Stimulated activated naive B cell treated with anti-CD40 and anti-IgM and Interleukin-4, amounts not matched to agents 10 μg/mL and 1 μg/mL and 100 μg/mL, for 72 hours (primary cell): ENCODE measurements at regions not wholly inside any gene's neighbourhood (a gene's known extent, or its start where the extent isn't known, plus 50 kb on each side); places are given as distances from the start of the nearest gene placed in this dataset.
"Not testable (repeated sequence)": the region's sequence is repeated elsewhere in the genome, so short reads cannot be mapped to it uniquely, and the experiment has no call there.

Source experiments
- ATAC-seq, 2 donors: fragments of 150-1000 bp; cut with Tn5 transposase; replicated peaks; 2 replicates each; pipeline ENCODE4 v1.10.0; 2021; ENCODE audit warnings: moderate library complexity in 1 of 2
- DNase-seq: peaks from one replicate; pipeline ENCODE4 v3.0.0; 2021
- H3K27ac Mint-ChIP-seq: one replicate; pipeline ENCODE4 v1.8.0; 2022; ENCODE audit warnings: mild to moderate bottlenecking, mixed read lengths
- H3K27me3 Mint-ChIP-seq, 2 donors: one replicate each; pipeline ENCODE4 v1.8.0; 2022; ENCODE audit warnings: mixed read lengths in 2 of 2
- H3K36me3 Mint-ChIP-seq, 2 donors: one replicate each; pipeline ENCODE4 v1.8.0; 2022; ENCODE audit warnings: mixed read lengths in 2 of 2, mild to moderate bottlenecking in 1 of 2
- H3K4me1 Mint-ChIP-seq, 2 donors: one replicate each; pipeline ENCODE4 v1.8.0; 2022; ENCODE audit warnings: mixed read lengths in 2 of 2, mild to moderate bottlenecking in 1 of 2
- H3K4me3 Mint-ChIP-seq, 2 donors: one replicate each; pipeline ENCODE4 v1.8.0; 2022; ENCODE audit warnings: mild to moderate bottlenecking in 2 of 2, mixed read lengths in 2 of 2, moderate library complexity in 1 of 2
- H3K9me3 Mint-ChIP-seq, 2 donors: one replicate each; pipeline ENCODE4 v1.8.0; 2022; ENCODE audit warnings: mixed read lengths in 2 of 2, mild to moderate bottlenecking in 1 of 2

DNA sequence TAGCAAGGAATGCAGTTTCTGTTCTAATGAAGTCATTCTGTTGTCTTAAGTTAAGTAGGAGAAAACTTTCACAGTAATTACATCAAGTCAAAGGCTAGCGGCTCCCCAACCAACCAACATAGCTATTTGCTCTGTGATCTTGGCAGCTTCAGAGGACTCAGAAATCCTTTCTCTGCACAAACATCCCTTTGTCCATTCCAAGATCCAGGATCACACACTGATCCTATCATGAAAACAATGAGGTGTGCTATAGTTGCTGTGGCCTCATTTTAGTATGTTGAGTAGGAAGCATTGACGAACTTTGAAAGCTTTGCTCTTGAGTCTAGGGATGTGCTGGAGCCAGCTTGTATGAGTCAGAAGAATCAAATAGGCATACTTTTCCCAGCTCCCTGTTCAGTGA lies 218.2 kb upstream of the PRSS58 start:
- peaks cover 17 to 21% of the 10 kb centered on the region in 2 donors for H3K27me3 Mint-ChIP-seq
- no peaks in the 10 kb centered on the region for H3K9me3 Mint-ChIP-seq
- peaks cover 16 to 20% of the 10 kb centered on the region in 2 donors for H3K4me1 Mint-ChIP-seq
- no peak for DNase-seq
- H3K4me3 Mint-ChIP-seq: no peak overlapping the region
- no peak for ATAC-seq
- H3K36me3 Mint-ChIP-seq: no peaks in the 10 kb centered on the region
- H3K27ac Mint-ChIP-seq: no peak overlapping the region

DNA sequence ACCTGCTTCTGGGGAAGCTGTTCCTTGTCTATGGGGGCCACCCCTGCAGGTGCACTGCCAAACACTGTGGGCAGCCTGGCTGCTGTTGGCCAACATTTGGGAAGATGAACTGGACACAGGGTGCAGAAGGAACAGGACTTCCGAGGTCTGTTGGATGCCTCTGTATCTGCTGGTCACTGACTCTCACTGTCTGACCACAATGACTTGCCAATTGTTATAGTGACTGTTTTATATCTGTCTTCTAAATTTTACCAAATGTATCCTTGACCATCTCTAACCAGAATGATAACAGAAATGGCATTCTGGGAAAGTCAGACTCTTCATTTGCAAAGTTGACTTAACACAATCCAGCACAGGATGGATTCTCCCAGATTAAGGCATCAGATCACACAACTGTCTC lies 214.0 kb upstream of the PRSS58 start:
- peaks cover 10 to 14% of the 10 kb centered on the region in 2 donors for H3K4me1 Mint-ChIP-seq
- no peaks in the 10 kb centered on the region for H3K9me3 Mint-ChIP-seq
- no peaks in the 10 kb centered on the region for H3K36me3 Mint-ChIP-seq
- no peak for DNase-seq
- peaks cover 25 to 26% of the 10 kb centered on the region in 2 donors for H3K27me3 Mint-ChIP-seq
- no peak overlapping the region for H3K27ac Mint-ChIP-seq
- ATAC-seq: no peak
- no peak overlapping the region for H3K4me3 Mint-ChIP-seq

DNA sequence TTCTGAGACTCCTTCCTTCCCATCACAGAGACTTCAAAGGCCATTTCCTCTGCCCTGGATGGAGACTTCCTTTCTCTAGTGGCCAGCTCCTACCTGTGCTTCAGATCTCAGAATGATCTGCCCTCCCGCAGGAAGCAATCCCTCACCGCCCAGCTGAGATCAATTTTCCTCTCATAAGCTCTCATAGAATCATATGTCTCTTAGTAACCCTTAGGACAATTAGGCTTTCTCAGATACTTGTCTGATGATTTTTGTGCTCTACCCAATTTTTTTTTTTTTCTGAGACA lies 212.6 kb upstream of the PRSS58 start:
- H3K27me3 Mint-ChIP-seq: peaks cover 29 to 30% of the 10 kb centered on the region in 2 donors
- peaks cover 10 to 14% of the 10 kb centered on the region in 2 donors for H3K4me1 Mint-ChIP-seq
- DNase-seq (no peak), ATAC-seq (no peak)
- H3K27ac Mint-ChIP-seq: no peak overlapping the region
- no peaks in the 10 kb centered on the region for H3K36me3 Mint-ChIP-seq
- no peaks in the 10 kb centered on the region for H3K9me3 Mint-ChIP-seq
- H3K4me3 Mint-ChIP-seq: no peak overlapping the region

DNA sequence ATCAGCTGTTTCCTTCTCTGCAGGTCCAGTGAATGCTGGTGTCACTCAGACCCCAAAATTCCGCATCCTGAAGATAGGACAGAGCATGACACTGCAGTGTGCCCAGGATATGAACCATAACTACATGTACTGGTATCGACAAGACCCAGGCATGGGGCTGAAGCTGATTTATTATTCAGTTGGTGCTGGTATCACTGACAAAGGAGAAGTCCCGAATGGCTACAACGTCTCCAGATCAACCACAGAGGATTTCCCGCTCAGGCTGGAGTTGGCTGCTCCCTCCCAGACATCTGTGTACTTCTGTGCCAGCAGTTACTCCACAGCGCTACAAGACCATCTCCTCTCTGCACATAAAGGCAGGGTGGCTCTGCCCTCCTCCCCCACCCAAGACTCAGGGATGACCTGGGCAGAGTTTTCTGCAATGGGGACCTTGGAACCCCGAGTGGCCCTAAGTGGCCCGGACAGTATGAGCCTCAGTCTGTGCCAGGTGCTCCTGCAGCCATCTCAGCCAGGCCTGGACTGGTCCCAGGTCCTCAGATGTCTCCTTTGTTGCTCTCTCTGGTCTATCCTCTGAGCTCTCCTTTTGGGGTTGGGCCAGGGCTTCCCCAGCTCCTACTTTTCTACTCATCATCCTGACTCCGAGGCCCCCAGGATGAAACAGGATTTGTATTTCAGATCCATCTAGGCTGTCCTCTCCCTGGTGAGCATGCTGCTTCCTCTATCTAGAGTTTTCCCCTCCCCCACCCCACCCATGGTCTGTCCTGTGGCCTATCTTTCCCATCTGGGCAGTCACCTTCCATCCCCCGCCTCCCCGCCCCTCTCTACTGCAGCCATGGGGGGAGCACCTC lies 212.1 kb upstream of the PRSS58 start:
- ATAC-seq (no peak), DNase-seq (no peak)
- Mint-ChIP-seq H3K27me3 (peaks cover 30 to 34% of the 10 kb centered on the region in 2 donors), H3K4me1 (peaks cover 10 to 14% of the 10 kb centered on the region in 2 donors), H3K36me3 (no peaks in the 10 kb centered on the region), H3K4me3 (no peak overlapping the region), H3K27ac (no peak overlapping the region), H3K9me3 (no peaks in the 10 kb centered on the region)

DNA sequence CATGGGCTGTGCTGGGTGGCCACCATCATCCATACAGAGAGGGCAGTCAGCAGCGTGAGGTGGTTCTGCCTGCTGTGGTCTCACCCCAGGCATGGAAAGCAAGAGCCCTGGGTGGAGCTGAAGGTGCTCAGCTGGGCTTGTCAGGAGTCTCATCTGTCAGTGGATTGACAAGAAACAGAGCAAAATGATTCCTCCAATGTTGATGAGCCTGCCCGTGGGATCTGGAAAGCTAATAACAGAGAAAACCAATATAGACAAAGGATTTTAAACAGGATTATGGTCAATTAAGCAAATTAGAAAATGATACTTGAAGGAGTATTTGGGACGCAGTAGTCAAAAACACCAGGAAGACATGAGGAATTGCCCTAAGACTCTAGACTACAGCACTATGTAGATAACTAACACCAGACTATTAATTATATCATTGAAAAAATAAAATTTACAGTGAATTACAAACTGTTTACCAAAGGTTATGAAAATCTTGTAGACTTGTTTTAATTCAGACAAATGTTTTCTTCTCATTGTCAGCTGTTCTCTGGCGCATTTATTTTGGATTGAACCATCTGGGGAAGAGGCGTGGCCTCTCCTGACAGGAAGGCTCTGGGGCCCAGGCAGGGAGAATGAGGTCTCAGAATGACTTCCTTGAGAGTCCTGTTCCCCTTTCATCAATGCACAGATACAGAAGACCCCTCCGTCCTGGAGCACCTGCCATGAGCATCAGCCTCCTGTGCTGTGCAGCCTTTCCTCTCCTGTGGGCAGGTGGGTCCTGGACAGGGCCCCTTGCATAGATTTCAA lies 211.2 kb upstream of the PRSS58 start:
- DNase-seq: no peak
- Mint-ChIP-seq H3K27ac (no peak overlapping the region), H3K9me3 (no peaks in the 10 kb centered on the region), H3K27me3 (peaks cover 30 to 34% of the 10 kb centered on the region in 2 donors), H3K4me3 (no peak overlapping the region), H3K4me1 (peaks cover 10 to 14% of the 10 kb centered on the region in 2 donors), H3K36me3 (no peaks in the 10 kb centered on the region)
- no peak for ATAC-seq

DNA sequence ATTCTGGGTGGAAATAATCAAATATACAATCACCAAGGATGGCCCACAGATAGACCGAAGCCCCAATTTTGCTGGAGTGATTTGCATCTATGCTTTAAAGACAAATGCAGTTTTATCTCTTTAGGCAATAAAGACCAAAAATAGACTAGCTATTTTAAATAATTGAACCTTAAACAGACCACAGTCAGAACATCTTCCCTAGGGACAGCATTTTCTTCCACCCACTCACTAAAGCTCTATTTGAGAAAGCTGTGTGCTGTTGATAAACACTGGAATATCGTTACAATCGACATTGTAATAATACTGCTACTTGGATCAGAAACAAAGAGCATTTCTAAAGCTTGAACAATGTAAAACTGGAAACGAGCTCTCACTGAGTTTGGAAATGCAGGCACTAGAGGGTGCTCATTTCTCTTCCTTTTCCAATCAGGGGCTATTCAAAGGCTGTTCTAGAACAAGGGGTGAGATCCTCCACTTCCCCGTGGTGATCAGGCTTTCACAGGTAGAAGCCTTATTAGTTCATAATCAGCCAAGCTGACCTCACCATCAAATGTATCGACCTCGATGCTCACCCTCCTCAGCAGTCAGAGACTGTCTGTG lies 209.3 kb upstream of the PRSS58 start:
- H3K9me3 Mint-ChIP-seq, H3K4me3 Mint-ChIP-seq, ATAC-seq, H3K36me3 Mint-ChIP-seq, H3K4me1 Mint-ChIP-seq, H3K27ac Mint-ChIP-seq, DNase-seq: not testable (repeated sequence)
- H3K27me3 Mint-ChIP-seq: peaks cover 30 to 34% of the 10 kb centered on the region in 2 donors

DNA sequence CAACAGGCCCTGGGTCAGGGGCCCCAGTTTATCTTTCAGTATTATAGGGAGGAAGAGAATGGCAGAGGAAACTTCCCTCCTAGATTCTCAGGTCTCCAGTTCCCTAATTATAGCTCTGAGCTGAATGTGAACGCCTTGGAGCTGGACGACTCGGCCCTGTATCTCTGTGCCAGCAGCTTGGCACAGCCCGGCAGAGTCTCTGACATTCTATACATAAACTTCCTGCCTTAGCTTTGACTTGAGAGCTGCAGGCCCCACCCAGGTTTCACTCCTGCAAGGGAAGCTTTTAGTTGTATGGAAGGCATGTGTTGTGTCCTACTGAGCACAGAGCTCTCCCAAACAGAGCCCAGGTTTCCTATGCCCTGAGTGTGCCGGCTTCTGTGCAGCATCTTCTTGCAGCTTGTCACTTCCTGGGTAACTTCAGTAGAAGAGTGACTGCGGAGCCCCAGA lies 205.6 kb upstream of the PRSS58 start:
- Mint-ChIP-seq H3K27ac (no peak overlapping the region), H3K4me3 (no peak overlapping the region), H3K4me1 (peaks cover 0 to 4% of the 10 kb centered on the region in 2 donors), H3K36me3 (no peaks in the 10 kb centered on the region), H3K9me3 (no peaks in the 10 kb centered on the region), H3K27me3 (peaks cover 23 to 26% of the 10 kb centered on the region in 2 donors)
- ATAC-seq (peak; percentile 27 to 38), DNase-seq (no peak)

DNA sequence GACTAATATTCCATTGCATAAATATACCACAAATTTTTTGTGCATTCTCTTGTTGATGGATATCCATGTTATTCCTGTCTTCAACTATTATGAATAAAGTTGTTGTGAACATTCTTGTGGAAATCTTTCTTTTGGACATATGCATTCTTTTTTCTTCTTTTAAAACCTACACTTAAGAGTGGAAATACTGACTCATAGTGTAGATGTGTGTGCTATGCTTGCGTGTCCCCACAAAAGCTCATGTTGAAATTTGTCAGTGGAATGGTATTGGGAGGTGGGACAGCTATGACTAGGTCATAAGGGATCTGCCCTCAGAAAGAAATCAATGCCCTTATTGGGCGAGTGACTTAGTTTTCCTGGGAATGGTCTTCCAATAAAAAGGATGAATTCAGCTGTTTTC lies 203.6 kb upstream of the PRSS58 start:
- Mint-ChIP-seq H3K27me3 (peaks cover 17 to 24% of the 10 kb centered on the region in 2 donors), H3K36me3 (no peaks in the 10 kb centered on the region), H3K9me3 (no peaks in the 10 kb centered on the region), H3K4me3 (no peak overlapping the region), H3K27ac (no peak overlapping the region), H3K4me1 (peaks cover 0 to 4% of the 10 kb centered on the region in 2 donors)
- ATAC-seq (no peak), DNase-seq (no peak)

DNA sequence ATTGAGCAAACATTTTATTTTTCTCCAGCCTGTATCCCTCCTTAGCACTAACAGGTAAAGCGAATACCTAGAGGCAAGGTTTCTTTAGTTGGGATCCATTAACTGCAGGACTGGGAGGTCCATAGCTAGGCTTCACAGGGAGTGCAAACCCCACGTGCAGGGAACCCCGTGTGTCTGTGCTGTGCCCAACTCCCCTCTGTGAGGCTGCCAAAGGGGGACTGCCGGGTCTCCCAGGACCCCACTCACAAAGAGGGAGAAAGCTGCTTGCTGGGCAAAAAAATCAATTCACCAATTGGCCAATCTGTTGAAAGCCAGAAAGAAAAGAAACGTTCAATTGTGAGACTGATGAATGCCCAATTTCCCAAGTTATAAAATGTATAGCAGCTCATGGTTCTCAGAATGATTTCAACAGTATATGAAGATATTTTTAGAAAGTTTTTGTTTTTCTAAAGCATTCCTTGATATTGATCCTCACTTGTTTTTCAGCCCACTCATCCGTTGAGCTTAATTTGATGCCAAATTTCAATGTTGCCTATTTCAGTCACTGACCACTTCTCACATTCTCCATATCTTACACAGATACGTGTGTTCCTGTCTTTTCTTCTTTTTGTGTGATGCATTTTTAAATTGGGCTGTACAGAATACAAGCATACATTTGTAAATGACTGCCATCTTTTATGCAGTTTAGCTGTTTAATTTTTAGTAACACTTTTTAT lies 202.7 kb upstream of the PRSS58 start:
- Mint-ChIP-seq H3K27me3 (peaks cover 14 to 20% of the 10 kb centered on the region in 2 donors), H3K4me1 (peaks cover 0 to 4% of the 10 kb centered on the region in 2 donors), H3K4me3 (no peak overlapping the region), H3K36me3 (no peaks in the 10 kb centered on the region), H3K27ac (no peak overlapping the region), H3K9me3 (no peaks in the 10 kb centered on the region)
- DNase-seq (no peak), ATAC-seq (no peak)

DNA sequence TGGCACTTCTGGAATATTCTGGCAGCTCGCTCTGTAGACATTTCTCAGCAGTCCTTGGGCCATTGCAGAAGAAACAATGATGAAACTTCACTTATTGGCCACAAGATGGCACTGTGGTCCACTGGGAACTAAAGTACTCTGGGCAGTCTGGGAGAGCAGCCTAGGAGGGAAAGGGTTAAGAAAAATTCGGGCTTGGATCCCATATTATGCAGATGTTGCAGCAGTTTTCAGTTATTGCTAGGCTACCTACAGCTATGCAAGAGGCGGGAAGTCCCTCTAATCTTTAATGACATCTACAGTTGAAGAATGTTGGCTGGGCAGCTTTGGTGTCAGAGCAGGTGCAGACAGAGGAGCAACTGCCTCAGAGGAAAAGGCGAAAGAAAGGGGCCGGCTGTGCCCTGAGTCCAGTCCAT lies 201.7 kb upstream of the PRSS58 start:
- Mint-ChIP-seq H3K4me1 (peaks cover 0 to 4% of the 10 kb centered on the region in 2 donors), H3K27ac (no peak overlapping the region), H3K27me3 (peaks cover 11 to 16% of the 10 kb centered on the region in 2 donors), H3K36me3 (no peaks in the 10 kb centered on the region), H3K4me3 (no peak overlapping the region), H3K9me3 (no peaks in the 10 kb centered on the region)
- DNase-seq (no peak), ATAC-seq (peak; percentile 75 to 84)

DNA sequence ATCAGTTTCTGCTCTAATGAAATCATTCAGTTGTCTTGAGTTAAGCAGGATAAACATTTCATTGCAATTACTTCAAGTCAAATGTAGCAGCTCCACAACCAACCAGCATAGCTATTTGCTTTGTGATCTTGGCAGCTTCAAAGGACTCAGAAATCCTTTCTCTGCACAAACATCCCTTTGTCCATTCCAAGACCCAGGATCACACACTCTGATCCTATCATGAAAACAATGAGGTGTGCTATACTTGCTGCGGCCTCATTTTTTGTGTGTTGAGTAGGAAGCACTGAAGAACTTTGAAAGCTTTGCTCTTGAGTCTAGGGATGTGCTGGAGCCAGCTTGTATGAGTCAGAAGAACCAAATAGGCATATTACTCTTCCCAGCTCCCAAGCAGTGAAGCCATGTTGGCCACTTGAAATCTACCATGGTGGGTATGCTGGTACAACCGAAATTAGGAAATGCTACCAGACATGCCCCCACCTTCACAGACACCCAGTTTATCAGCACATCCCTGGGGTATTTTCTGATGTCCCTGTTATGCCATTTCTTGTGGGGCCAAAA lies 199.4 kb upstream of the PRSS58 start:
- Mint-ChIP-seq H3K4me1 (peaks cover 0 to 4% of the 10 kb centered on the region in 2 donors), H3K27me3 (peaks cover 16% of the 10 kb centered on the region in 2 donors), H3K27ac (no peak overlapping the region), H3K36me3 (no peaks in the 10 kb centered on the region), H3K4me3 (no peak overlapping the region), H3K9me3 (no peaks in the 10 kb centered on the region)
- no peak for DNase-seq
- ATAC-seq: no peak

DNA sequence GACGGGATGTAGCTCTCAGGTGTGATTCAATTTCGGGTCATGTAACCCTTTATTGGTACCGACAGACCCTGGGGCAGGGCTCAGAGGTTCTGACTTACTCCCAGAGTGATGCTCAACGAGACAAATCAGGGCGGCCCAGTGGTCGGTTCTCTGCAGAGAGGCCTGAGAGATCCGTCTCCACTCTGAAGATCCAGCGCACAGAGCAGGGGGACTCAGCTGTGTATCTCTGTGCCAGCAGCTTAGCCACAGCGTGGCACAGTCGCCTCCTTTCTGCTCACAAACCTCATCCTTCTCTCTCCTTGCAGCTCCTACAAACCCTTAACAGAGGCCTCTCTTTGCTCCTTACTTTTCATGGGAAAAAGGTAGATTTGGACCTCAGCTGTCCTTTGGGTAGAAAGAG lies 197.5 kb upstream of the PRSS58 start:
- no peaks in the 10 kb centered on the region for H3K36me3 Mint-ChIP-seq

DNA sequence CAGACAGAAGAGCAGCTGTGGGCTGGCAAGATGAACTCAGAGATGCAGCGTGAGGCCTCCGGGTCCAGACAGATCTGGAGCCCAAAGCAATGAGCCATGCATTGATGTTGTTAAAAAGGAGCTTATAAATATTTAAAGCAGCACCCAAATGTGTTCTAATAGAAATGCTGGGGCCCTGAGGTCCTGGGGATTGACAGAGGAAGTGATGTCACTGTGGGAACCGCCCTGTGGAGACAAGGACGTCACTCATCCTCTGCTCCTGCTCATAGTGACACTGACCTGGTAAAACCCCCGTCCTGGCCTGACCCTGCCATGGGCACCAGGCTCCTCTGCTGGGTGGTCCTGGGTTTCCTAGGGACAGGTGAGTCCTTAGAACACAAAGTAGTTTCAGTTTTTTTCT lies 197.0 kb upstream of the PRSS58 start:
- DNase-seq (no peak), ATAC-seq (no peak)
- Mint-ChIP-seq H3K9me3 (no peaks in the 10 kb centered on the region), H3K4me1 (peaks cover 0 to 4% of the 10 kb centered on the region in 2 donors), H3K27me3 (peaks cover 17 to 20% of the 10 kb centered on the region in 2 donors), H3K4me3 (no peak overlapping the region), H3K27ac (no peak overlapping the region), H3K36me3 (no peaks in the 10 kb centered on the region)

More for the DNA sequence above, 197.5 kb upstream of the PRSS58 start:
- H3K4me3 Mint-ChIP-seq: no peak overlapping the region
- peaks cover 0 to 4% of the 10 kb centered on the region in 2 donors for H3K4me1 Mint-ChIP-seq
- no peak for ATAC-seq
- H3K27me3 Mint-ChIP-seq: peaks cover 19 to 23% of the 10 kb centered on the region in 2 donors
- no peaks in the 10 kb centered on the region for H3K9me3 Mint-ChIP-seq
- H3K27ac Mint-ChIP-seq: no peak overlapping the region
- no peak for DNase-seq

DNA sequence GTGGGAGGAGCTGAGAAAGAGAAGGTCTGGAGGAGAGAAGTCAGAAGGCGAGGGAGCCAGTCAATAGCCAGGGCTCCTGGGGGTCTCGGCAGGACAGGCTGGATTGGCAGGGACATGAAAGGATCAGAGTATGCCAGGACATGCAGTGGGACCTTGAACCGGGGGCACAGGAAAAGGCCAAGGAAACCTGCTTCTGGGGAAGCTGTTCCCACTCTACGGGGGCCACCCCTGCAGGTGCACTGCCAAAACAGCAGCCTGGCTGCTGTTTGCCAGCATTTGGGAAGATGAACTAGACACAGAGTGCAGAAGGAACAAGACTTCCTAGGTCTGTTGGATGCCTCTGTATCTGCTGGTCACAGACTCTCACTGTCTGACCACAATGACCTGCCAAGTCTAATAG lies 194.9 kb upstream of the PRSS58 start:
- Mint-ChIP-seq H3K4me1 (no peaks in the 10 kb centered on the region), H3K27ac (no peak overlapping the region), H3K36me3 (no peaks in the 10 kb centered on the region), H3K27me3 (peaks cover 12 to 13% of the 10 kb centered on the region in 2 donors), H3K4me3 (no peak overlapping the region), H3K9me3 (no peaks in the 10 kb centered on the region)
- DNase-seq (no peak), ATAC-seq (no peak)
